GM12878 (cell line): ENCODE measurements at regions not wholly inside any gene's neighbourhood (a gene's known extent, or its start where the extent isn't known, plus 50 kb on each side); places are given as distances from the start of the nearest gene placed in this dataset.

Source experiments
- ATAC-seq: fragments of 200-7000 bp; cut with Tn5 transposase; 3 replicates; pipeline ENCODE4 v1.9.1; 2020; ENCODE audit warnings: mild to moderate bottlenecking, moderate library complexity
- BruUV-seq: library from RNA; stranded (reverse); fragments of 400-500 nt; replicated peaks from 2 replicates; lab custom pipeline; 2021; lab: Mats Ljungman, UMichigan
- CTCF ChIA-PET: fragments of 300-600 bp; sonication (Branson Sonifier 250); formaldehyde crosslinking; extraction: SDS; loops from one replicate; lab custom pipeline; 2021; ENCODE audit warnings: inconsistent platforms; lab: Yijun Ruan, JAX
- POLR2A ChIA-PET: fragments of 350-600 bp; formaldehyde crosslinking; extraction: SDS; loops from one replicate; lab custom pipeline; 2021; ENCODE audit warnings: inconsistent platforms; lab: Charles Lee
- RAD21 ChIA-PET: fragments of 300-600 bp; sonication (Branson Sonifier 250); formaldehyde crosslinking; loops from one replicate; lab custom pipeline; 2023; ENCODE audit warnings: antibody characterized with exemption; ENCODE audit not compliant: unreplicated experiment; lab: Charles Lee
- SMC1A ChIA-PET: fragments of 300-600 bp; sonication (Branson Sonifier 250); formaldehyde crosslinking; loops from one replicate; lab custom pipeline; 2023; ENCODE audit not compliant: unreplicated experiment, uncharacterized antibody; lab: Charles Lee
- DNase-seq: peaks from one replicate; pipeline ENCODE4 v3.0.0-alpha.2; 2011; ENCODE audit warnings: low read depth, low spot score
- FAIRE-seq: peaks from 3 replicates; lab custom pipeline; 2011; peaks lifted over from hg19 to GRCh38; lab: Jason Lieb, UNC
- H2AFZ ChIP-seq: 2 replicates; pipeline ENCODE4 v1.6.0; 2011; ENCODE audit warnings: low read depth, low read length, control low read depth; ENCODE audit not compliant: control insufficient read depth
- H3K27ac ChIP-seq: 2 replicates; pipeline ENCODE4 v1.5.1; 2011; ENCODE audit warnings: control low read depth; ENCODE audit not compliant: control insufficient read depth, insufficient read depth
- H3K27me3 ChIP-seq, 2 experiments: replicated peaks in 1 of 2; 2 replicates each; pipeline versions ENCODE4 v1.6.0 to v1.6.1; 2011; ENCODE audit warnings: low read length in 1 of 2; ENCODE audit not compliant: control insufficient read depth in 2 of 2, insufficient read depth in 2 of 2
- H3K36me3 ChIP-seq, 2 experiments: 2 replicates each; pipeline ENCODE4 v1.5.1; 2011; ENCODE audit warnings: low read length in 1 of 2; ENCODE audit not compliant: control insufficient read depth in 2 of 2, insufficient read depth in 2 of 2
- H3K4me1 ChIP-seq: 2 replicates; pipeline ENCODE4 v1.6.1; 2011; ENCODE audit warnings: mild to moderate bottlenecking, low read length, moderate library complexity, mixed read lengths; ENCODE audit not compliant: control insufficient read depth, insufficient read depth
- H3K4me2 ChIP-seq: 2 replicates; pipeline ENCODE4 v1.6.0; 2011; ENCODE audit warnings: control low read depth; ENCODE audit not compliant: control insufficient read depth, insufficient read depth
- H3K4me3 ChIP-seq: fragments of 200-600 bp; sonication (generic); 2 replicates; pipeline ENCODE4 v1.5.1; 2016
- H3K79me2 ChIP-seq: 2 replicates; pipeline ENCODE4 v1.6.0; 2011; ENCODE audit warnings: low read length; ENCODE audit not compliant: control insufficient read depth, insufficient read depth
- H3K9ac ChIP-seq: 2 replicates; pipeline ENCODE4 v1.8.0; 2011; ENCODE audit warnings: low read length, control low read depth, mixed read lengths; ENCODE audit not compliant: control insufficient read depth, insufficient read depth
- H3K9me3 ChIP-seq: replicated peaks from 3 replicates; pipeline ENCODE4 v1.5.1; 2011; ENCODE audit warnings: mild to moderate bottlenecking, low read length; ENCODE audit not compliant: control insufficient read depth, insufficient read depth
- H4K20me1 ChIP-seq: 2 replicates; pipeline ENCODE4 v1.6.0; 2011; ENCODE audit not compliant: control insufficient read depth, insufficient read depth
- CBX5 ChIP-seq: sonication (generic); IDR thresholded peaks from 2 replicates; pipeline ENCODE4 v1.6.1; 2016; ENCODE audit warnings: low read depth, moderate library complexity, mild to moderate bottlenecking, inconsistent platforms
- FOXK2 ChIP-seq: fragments of 450-650 bp; IDR thresholded peaks from 2 replicates; pipeline ENCODE4 v1.6.1; 2017; ENCODE audit warnings: mild to moderate bottlenecking, moderate library complexity
- KDM1A ChIP-seq: fragments of 200-600 bp; sonication (generic); IDR thresholded peaks from 2 replicates; pipeline ENCODE4 v1.6.1; 2016; ENCODE audit warnings: borderline replicate concordance
- MEF2A ChIP-seq: IDR thresholded peaks from 2 replicates; pipeline ENCODE4 v1.6.1; 2011; ENCODE audit warnings: low read depth, mild to moderate bottlenecking, low read length, moderate library complexity; ENCODE audit not compliant: insufficient read depth
- NFYA ChIP-seq: IDR thresholded peaks from 2 replicates; pipeline ENCODE4 v1.6.1; 2011; ENCODE audit warnings: low read depth, mild to moderate bottlenecking, low read length, improper control_type of control experiment, borderline replicate concordance
- NR2C1 ChIP-seq: fragments of 450-650 bp; IDR thresholded peaks from 2 replicates; pipeline ENCODE4 v1.6.1; 2017; ENCODE audit warnings: antibody characterized with exemption, mild to moderate bottlenecking, moderate library complexity
- SMAD1 ChIP-seq: fragments of 450-650 bp; IDR thresholded peaks from 2 replicates; pipeline ENCODE4 v1.6.1; 2018; ENCODE audit warnings: mild to moderate bottlenecking, low read depth; ENCODE audit not compliant: partially characterized antibody
- SREBF2 ChIP-seq: IDR thresholded peaks from 2 replicates; pipeline ENCODE4 v1.6.1; 2012; ENCODE audit warnings: mild to moderate bottlenecking, low read length
- STAT1 ChIP-seq: fragments of 450-650 bp; conservative IDR thresholded peaks from 2 replicates; pipeline ENCODE4 v1.6.1; 2014; ENCODE audit warnings: antibody characterized with exemption, mild to moderate bottlenecking
- WGBS: methylation state at CpG from one replicate; pipeline ENCODE4 v1.1.6; 2016; ENCODE audit warnings: low lambda C conversion rate; ENCODE audit not compliant: insufficient replicate concordance, insufficient coverage; ENCODE audit errors: missing lambda C conversion rate; 5-methylcytosine and 5-hydroxymethylcytosine counted together
- in situ Hi-C: fragments of 300-500 bp; cut with MboI; formaldehyde crosslinking; loops from 9 replicates; pipeline ENCODE4 v1.14.3; 2018; ENCODE audit warnings: mixed read lengths
- intact Hi-C: fragments of 100-400 bp; cut with micrococcal nuclease; formaldehyde crosslinking; loops from one replicate; pipeline ENCODE4 v1.14.2; 2022; ENCODE audit not compliant: unreplicated experiment
- TF ChIP-seq, protein P1 (sequence below): fragments of 450-650 bp; IDR thresholded peaks from 2 replicates; pipeline ENCODE4 v1.6.1; 2016; ENCODE audit warnings: mild to moderate bottlenecking, moderate library complexity, borderline replicate concordance
- TF ChIP-seq, protein P2 (sequence below), 3 experiments: IDR thresholded peaks in 2 of 3; conservative IDR thresholded peaks in 1 of 3; 2 replicates each; pipeline ENCODE4 v1.5.1; 2011; ENCODE audit warnings: low read depth in 3 of 3, low read length in 3 of 3, mild to moderate bottlenecking in 3 of 3, control low read depth in 2 of 3, moderate library complexity in 2 of 3, inconsistent platforms in 1 of 3, mixed read lengths in 1 of 3; ENCODE audit not compliant: control insufficient read depth in 2 of 3, insufficient read depth in 1 of 3; ENCODE audit errors: extremely low read depth in 1 of 3

DNA sequence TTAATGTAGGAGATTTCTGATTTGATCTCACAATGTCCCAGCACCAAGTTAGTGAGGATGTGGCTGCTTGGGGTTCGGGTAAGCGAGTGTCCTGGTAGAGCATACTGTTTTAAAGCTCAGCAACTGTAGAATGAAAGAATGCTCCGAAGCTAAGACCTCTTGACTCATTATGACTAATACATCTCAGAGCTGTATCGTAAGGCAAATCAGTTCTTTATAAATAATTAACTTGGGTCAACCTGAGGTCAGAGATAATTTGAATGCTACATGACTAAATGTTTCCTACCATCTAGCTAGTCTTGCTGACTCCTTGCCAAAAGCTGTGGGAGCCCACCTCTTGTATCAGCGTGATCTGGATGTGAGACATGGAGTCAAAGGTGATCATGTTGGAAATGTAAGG lies 128.8 kb upstream of the PDE7B start:
- FAIRE-seq, result no peak
- CTCF ChIA-PET, result interaction anchor here (0.9 kb wide), 1 partner anchor 187 kb away, joined by 4 read pairs; no protein-coding TSS in a partner anchor
- in situ Hi-C loops, result no loop called here
- DNase-seq, result no peak
- Histone ChIP-seq H4K20me1 (no peaks in the 10 kb centered on the region), H3K4me1 (no peaks in the 10 kb centered on the region), H3K79me2 (no peaks in the 10 kb centered on the region), H3K4me2 (no peak overlapping the region), H3K4me3 (no peak overlapping the region), H3K9me3 (no peaks in the 10 kb centered on the region; the same call in 2 of the 3 replicates), H3K36me3 (no peaks in the 10 kb centered on the region), H2AFZ (no peak overlapping the region), H3K9ac (no peak overlapping the region), H3K27me3 (no peaks in the 10 kb centered on the region), H3K27ac (no peak overlapping the region)
- WGBS, result 6% methylated on average over 5 of the region's 5 CpGs
- no TSS peak for BruUV-seq
- RAD21 ChIA-PET, result no interaction called here
- POLR2A ChIA-PET, result no interaction called here
- TF ChIP-seq FOXK2 (no peak), CBX5 (no peak), KDM1A (no peak), NR2C1 (no peak), STAT1 (no peak), NFYA (no peak)
- intact Hi-C loops, result no loop called here
- SMC1A ChIA-PET, result interaction anchor here (1.3 kb wide), 1 partner anchor 20 kb away, joined by 3 read pairs; no protein-coding TSS in a partner anchor
- ATAC-seq, result no peak; the same call in 2 of the 3 replicates

DNA sequence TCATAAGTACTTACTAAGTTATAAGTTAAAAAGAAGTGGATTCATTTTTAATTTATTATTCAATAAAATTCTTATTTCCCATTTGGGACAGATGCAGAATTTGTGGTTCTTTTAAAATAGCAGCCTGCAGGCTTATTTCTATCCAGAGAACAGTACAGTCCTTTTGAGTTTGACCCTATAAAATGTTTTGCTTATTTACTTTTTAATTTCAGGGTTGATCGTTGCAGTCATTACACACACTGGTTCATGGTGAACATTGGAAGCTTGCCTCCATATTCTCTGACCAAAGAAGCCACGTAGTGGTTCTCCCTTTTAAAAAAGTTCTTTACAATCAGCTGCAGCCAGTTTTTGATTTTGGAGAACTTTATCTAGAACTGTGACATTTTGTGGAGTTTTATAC lies 122.9 kb upstream of the PDE7B start:
- H3K9me3 ChIP-seq, result no peaks in the 10 kb centered on the region; the same call in 2 of the 3 replicates
- no peak overlapping the region for H3K4me2 ChIP-seq
- H3K9ac ChIP-seq, result no peak overlapping the region
- H3K27ac ChIP-seq, result no peak overlapping the region
- no peaks in the 10 kb centered on the region for H3K27me3 ChIP-seq
- intact Hi-C loops (no loop called here), in situ Hi-C loops (no loop called here)
- FAIRE-seq (no peak), DNase-seq (no peak), ATAC-seq (no peak)
- no peaks in the 10 kb centered on the region for H3K36me3 ChIP-seq
- no peak overlapping the region for H2AFZ ChIP-seq
- WGBS, result 0% methylated on average over 2 of the region's 2 CpGs
- CTCF ChIA-PET, result no interaction called here
- H3K4me1 ChIP-seq, result no peaks in the 10 kb centered on the region
- no peak overlapping the region for H3K4me3 ChIP-seq
- no peaks in the 10 kb centered on the region for H3K79me2 ChIP-seq
- BruUV-seq, result no TSS peak
- SMC1A ChIA-PET, result no interaction called here
- POLR2A ChIA-PET, result no interaction called here
- RAD21 ChIA-PET, result no interaction called here
- H4K20me1 ChIP-seq, result no peaks in the 10 kb centered on the region
- TF ChIP-seq MEF2A, result no peak
- TF ChIP-seq SREBF2, result no peak
- TF ChIP-seq, protein P1, sequence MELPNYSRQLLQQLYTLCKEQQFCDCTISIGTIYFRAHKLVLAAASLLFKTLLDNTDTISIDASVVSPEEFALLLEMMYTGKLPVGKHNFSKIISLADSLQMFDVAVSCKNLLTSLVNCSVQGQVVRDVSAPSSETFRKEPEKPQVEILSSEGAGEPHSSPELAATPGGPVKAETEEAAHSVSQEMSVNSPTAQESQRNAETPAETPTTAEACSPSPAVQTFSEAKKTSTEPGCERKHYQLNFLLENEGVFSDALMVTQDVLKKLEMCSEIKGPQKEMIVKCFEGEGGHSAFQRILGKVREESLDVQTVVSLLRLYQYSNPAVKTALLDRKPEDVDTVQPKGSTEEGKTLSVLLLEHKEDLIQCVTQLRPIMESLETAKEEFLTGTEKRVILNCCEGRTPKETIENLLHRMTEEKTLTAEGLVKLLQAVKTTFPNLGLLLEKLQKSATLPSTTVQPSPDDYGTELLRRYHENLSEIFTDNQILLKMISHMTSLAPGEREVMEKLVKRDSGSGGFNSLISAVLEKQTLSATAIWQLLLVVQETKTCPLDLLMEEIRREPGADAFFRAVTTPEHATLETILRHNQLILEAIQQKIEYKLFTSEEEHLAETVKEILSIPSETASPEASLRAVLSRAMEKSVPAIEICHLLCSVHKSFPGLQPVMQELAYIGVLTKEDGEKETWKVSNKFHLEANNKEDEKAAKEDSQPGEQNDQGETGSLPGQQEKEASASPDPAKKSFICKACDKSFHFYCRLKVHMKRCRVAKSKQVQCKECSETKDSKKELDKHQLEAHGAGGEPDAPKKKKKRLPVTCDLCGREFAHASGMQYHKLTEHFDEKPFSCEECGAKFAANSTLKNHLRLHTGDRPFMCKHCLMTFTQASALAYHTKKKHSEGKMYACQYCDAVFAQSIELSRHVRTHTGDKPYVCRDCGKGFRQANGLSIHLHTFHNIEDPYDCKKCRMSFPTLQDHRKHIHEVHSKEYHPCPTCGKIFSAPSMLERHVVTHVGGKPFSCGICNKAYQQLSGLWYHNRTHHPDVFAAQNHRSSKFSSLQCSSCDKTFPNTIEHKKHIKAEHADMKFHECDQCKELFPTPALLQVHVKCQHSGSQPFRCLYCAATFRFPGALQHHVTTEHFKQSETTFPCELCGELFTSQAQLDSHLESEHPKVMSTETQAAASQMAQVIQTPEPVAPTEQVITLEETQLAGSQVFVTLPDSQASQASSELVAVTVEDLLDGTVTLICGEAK, result no peak
- no peak for TF ChIP-seq SMAD1
- TF ChIP-seq, protein P2, sequence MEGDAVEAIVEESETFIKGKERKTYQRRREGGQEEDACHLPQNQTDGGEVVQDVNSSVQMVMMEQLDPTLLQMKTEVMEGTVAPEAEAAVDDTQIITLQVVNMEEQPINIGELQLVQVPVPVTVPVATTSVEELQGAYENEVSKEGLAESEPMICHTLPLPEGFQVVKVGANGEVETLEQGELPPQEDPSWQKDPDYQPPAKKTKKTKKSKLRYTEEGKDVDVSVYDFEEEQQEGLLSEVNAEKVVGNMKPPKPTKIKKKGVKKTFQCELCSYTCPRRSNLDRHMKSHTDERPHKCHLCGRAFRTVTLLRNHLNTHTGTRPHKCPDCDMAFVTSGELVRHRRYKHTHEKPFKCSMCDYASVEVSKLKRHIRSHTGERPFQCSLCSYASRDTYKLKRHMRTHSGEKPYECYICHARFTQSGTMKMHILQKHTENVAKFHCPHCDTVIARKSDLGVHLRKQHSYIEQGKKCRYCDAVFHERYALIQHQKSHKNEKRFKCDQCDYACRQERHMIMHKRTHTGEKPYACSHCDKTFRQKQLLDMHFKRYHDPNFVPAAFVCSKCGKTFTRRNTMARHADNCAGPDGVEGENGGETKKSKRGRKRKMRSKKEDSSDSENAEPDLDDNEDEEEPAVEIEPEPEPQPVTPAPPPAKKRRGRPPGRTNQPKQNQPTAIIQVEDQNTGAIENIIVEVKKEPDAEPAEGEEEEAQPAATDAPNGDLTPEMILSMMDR (IDR thresholded peaks at IDR 0.05 in 2 of 3, conservative IDR thresholded peaks at IDR 0.05 in 1 of 3; ENCODE audit: control insufficient read depth in 2 of 3, extremely low read depth in 1 of 3, insufficient read depth in 1 of 3, low read depth in 3 of 3, low read length in 3 of 3), result no peak
